Activated B cell treated with CpG ODN at 0.5 μM for 24 hours (primary cell): ENCODE measurements at regions not wholly inside any gene's neighbourhood (a gene's known extent, or its start where the extent isn't known, plus 50 kb on each side); places are given as distances from the start of the nearest gene placed in this dataset.

Experiments used
- ATAC-seq: fragments of 200-7000 bp; cut with Tn5 transposase; one replicate; pipeline ENCODE4 v1.10.0; 2021; ENCODE audit warnings: low read depth, mild to moderate bottlenecking, moderate library complexity
- CTCF ChIA-PET: fragments of 350-600 bp; sonication (Branson Sonifier 250); formaldehyde crosslinking; loops from one replicate; lab custom pipeline; 2021; ENCODE audit warnings: antibody characterized with exemption; lab: Charles Lee
- POLR2A ChIA-PET: fragments of 350-600 bp; sonication (Branson Sonifier 250); formaldehyde crosslinking; loops from one replicate; lab custom pipeline; 2021; ENCODE audit warnings: antibody characterized with exemption; lab: Charles Lee
- DNase-seq: peaks from one replicate; pipeline ENCODE4 v3.0.0; 2022
- H3K27ac Mint-ChIP-seq: one replicate; pipeline ENCODE4 v1.8.0; 2020; ENCODE audit warnings: mixed read lengths
- H3K27me3 Mint-ChIP-seq: one replicate; pipeline ENCODE4 v1.8.0; 2021; ENCODE audit warnings: mixed read lengths
- H3K36me3 Mint-ChIP-seq: one replicate; pipeline ENCODE4 v1.8.0; 2021; ENCODE audit warnings: low read depth, mixed read lengths
- H3K4me1 Mint-ChIP-seq: one replicate; pipeline ENCODE4 v1.8.0; 2021; ENCODE audit warnings: mixed read lengths
- H3K4me3 Mint-ChIP-seq: one replicate; pipeline ENCODE4 v1.8.0; 2020; ENCODE audit warnings: mild to moderate bottlenecking, mixed read lengths
- H3K9me3 Mint-ChIP-seq: one replicate; pipeline ENCODE4 v1.8.0; 2020; ENCODE audit warnings: mixed read lengths
- intact Hi-C: fragments of 100-400 bp; cut with micrococcal nuclease; formaldehyde crosslinking; loops from one replicate; pipeline ENCODE4 v1.15.1; 2024
- TF ChIP-seq, protein P1 (sequence below): fragments of 200-600 bp; IDR thresholded peaks from one replicate; pipeline ENCODE4 v1.8.0; 2022; ENCODE audit warnings: antibody characterized with exemption, mild to moderate bottlenecking

DNA sequence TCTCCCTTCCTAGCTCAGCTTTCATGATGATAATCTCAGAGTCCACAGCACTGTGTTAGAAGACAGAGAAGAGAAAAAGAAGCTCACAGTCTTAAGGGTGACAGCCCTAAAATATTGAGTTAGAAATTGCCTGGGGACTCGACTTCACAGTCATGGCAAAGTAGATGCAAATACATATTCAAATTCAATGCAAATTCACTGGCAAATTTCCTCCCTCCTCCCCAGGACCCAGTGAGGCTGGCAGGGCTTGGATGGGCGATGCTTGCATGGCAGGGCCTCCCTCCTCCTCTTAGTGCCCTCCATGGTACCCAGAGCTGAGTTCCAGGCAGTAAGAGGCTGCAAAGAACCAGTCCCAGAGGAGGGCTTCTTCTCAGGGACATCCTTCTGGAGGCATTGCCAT, 115.6 kb upstream of the UQCRFS1 start:
- DNase-seq (no peak), ATAC-seq (no peak)
- TF ChIP-seq, protein P1, sequence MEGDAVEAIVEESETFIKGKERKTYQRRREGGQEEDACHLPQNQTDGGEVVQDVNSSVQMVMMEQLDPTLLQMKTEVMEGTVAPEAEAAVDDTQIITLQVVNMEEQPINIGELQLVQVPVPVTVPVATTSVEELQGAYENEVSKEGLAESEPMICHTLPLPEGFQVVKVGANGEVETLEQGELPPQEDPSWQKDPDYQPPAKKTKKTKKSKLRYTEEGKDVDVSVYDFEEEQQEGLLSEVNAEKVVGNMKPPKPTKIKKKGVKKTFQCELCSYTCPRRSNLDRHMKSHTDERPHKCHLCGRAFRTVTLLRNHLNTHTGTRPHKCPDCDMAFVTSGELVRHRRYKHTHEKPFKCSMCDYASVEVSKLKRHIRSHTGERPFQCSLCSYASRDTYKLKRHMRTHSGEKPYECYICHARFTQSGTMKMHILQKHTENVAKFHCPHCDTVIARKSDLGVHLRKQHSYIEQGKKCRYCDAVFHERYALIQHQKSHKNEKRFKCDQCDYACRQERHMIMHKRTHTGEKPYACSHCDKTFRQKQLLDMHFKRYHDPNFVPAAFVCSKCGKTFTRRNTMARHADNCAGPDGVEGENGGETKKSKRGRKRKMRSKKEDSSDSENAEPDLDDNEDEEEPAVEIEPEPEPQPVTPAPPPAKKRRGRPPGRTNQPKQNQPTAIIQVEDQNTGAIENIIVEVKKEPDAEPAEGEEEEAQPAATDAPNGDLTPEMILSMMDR, result no peak
- ChIA-PET CTCF (no interaction called here), POLR2A (no interaction called here)
- Mint-ChIP-seq H3K9me3 (peaks cover 10% of the 10 kb centered on the region), H3K27ac (no peak overlapping the region), H3K4me1 (no peaks in the 10 kb centered on the region), H3K27me3 (no peaks in the 10 kb centered on the region), H3K36me3 (no peaks in the 10 kb centered on the region), H3K4me3 (no peak overlapping the region)
- intact Hi-C loops, result no loop called here

DNA sequence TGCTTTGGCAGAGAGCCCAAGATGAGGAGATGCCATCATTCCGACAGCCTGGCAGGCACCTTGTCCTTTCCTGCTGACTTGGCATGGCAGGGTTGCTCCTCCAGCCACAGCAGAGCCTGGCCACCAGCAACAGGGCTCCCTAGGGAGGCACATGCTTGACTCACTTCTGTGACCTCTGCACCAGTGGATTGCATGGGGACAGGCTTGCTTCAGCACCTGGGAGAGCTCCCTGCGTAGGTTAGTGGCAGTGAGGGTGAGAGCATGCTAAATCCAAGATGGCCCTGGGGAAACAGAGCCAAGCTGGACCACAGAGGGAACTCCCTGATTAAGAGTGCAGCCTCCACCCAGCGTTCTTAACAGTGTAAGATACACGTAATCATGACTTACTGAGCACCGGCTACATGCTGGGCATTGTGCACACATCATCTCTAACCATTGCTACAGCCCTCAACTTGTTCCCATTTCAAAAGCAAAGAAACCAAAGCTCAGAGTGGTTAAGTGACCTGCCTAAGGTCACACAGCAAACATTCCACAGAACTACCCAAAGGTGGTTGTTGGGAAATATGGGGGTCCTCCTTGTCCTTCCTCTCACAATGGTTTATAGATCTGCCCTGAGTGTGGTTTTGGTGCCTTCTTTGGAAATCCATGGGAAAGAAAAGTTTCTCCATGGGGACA, 116.6 kb upstream of the UQCRFS1 start:
- Mint-ChIP-seq H3K9me3 (peaks cover 10% of the 10 kb centered on the region), H3K36me3 (no peaks in the 10 kb centered on the region), H3K27me3 (no peaks in the 10 kb centered on the region), H3K4me1 (no peaks in the 10 kb centered on the region), H3K27ac (no peak overlapping the region), H3K4me3 (no peak overlapping the region)
- intact Hi-C loops, result no loop called here
- no peak for ATAC-seq
- POLR2A ChIA-PET, result no interaction called here
- DNase-seq, result no peak
- TF ChIP-seq, protein P1, result no peak
- CTCF ChIA-PET, result no interaction called here

DNA sequence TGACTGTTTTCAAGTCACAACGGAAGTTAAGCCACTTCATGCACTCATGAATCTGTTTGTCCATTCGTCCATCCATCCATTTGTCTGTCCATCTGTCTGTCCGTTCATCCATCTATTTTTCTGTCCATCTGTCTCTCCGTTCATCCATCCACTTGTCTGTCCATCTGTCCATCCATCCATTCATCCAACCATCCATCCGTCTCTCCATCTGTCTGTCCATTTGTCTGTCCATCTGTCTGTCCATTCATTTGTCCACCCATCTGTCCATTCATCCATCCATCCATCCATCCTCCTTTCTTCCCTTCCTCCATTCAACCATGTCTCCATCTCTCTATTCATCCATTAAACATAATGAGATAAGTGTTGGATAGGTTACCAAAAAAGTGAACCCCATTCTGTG, 123.5 kb upstream of the UQCRFS1 start:
- ATAC-seq (no peak), DNase-seq (no peak)
- Mint-ChIP-seq H3K9me3 (peaks cover 7% of the 10 kb centered on the region), H3K27me3 (no peaks in the 10 kb centered on the region), H3K4me3 (no peak overlapping the region), H3K27ac (no peak overlapping the region), H3K4me1 (no peaks in the 10 kb centered on the region), H3K36me3 (no peaks in the 10 kb centered on the region)
- intact Hi-C loops, result no loop called here
- POLR2A ChIA-PET, result no interaction called here
- TF ChIP-seq, protein P1, result no peak
- CTCF ChIA-PET, result no interaction called here

- ATAC-seq (no peak), DNase-seq (no peak)
- H3K4me1 Mint-ChIP-seq, result no peaks in the 10 kb centered on the region
- peaks cover 11% of the 10 kb centered on the region for H3K9me3 Mint-ChIP-seq
- CTCF ChIA-PET, result no interaction called here
- H3K36me3 Mint-ChIP-seq, result no peaks in the 10 kb centered on the region
- POLR2A ChIA-PET, result no interaction called here
- H3K27ac Mint-ChIP-seq, result no peak overlapping the region
- TF ChIP-seq, protein P1, result no peak
- H3K27me3 Mint-ChIP-seq, result no peaks in the 10 kb centered on the region
- no peak overlapping the region for H3K4me3 Mint-ChIP-seq
- intact Hi-C loops, result no loop called here
Observed at GRCh38 chr19:29337029-29337428, 124.1 kb upstream of the UQCRFS1 start.

GRCh38 chr19:29338480-29338879, 125.5 kb upstream of the UQCRFS1 start:
- no peak overlapping the region for H3K4me3 Mint-ChIP-seq
- no peaks in the 10 kb centered on the region for H3K27me3 Mint-ChIP-seq
- ATAC-seq, result no peak

More at GRCh38 chr19:29338480-29338879, 125.5 kb upstream of the UQCRFS1 start:
- intact Hi-C loops, result no loop called here
- no peaks in the 10 kb centered on the region for H3K4me1 Mint-ChIP-seq
- ChIA-PET CTCF (no interaction called here), POLR2A (no interaction called here)
- TF ChIP-seq, protein P1, result no peak
- H3K36me3 Mint-ChIP-seq, result no peaks in the 10 kb centered on the region
- H3K27ac Mint-ChIP-seq, result no peak overlapping the region
- DNase-seq, result no peak
- H3K9me3 Mint-ChIP-seq, result peaks cover 23% of the 10 kb centered on the region
